ENCODE measurements at regions not wholly inside any gene's neighbourhood (a gene's known extent, or its start where the extent isn't known, plus 50 kb on each side); places are given as distances from the start of the nearest gene placed in this dataset.

- no peak for TF ChIP-seq AKNA (CRISPR knock-in tag; IDR thresholded peaks at IDR 0.05; ENCODE audit: borderline replicate concordance)
- no peak for TF ChIP-seq ZMAT5 (CRISPR knock-in tag; IDR thresholded peaks at IDR 0.05; ENCODE audit: borderline replicate concordance, low read depth)
- TF ChIP-seq ZFP82 (CRISPR knock-in tag; IDR thresholded peaks at IDR 0.05; ENCODE audit: borderline replicate concordance): no peak
- no peak for TF ChIP-seq MTF2 (CRISPR knock-in tag; IDR thresholded peaks at IDR 0.05; ENCODE audit: borderline replicate concordance)
- no peak for TF ChIP-seq NR2C2 (CRISPR knock-in tag; IDR thresholded peaks at IDR 0.05; ENCODE audit: borderline replicate concordance)
These were observed 166.2 kb upstream of the MEIS1 start (continued) for GRCh38 chr2:66268756-66269155.

GRCh38 chr2:66264354-66264753 lies 170.6 kb upstream of the MEIS1 start:
- Histone ChIP-seq H4K20me1 (ENCODE audit: insufficient read depth, low read length) (no peaks in the 10 kb centered on the region), H3K4me3 (replicated peaks in 1 of 3; ENCODE audit: insufficient read depth in 1 of 3, low read depth in 2 of 3, low read length in 3 of 3) (no peak overlapping the region), H3K79me2 (ENCODE audit: insufficient read depth, low read length) (no peaks in the 10 kb centered on the region), H3K4me2 (ENCODE audit: low read depth, low read length) (no peak overlapping the region), H3K4me1 (ENCODE audit: insufficient read depth, low read length) (peaks cover 8% of the 10 kb centered on the region), H3K27me3 (ENCODE audit: control insufficient read depth in 1 of 2, insufficient read depth in 2 of 2, low read length in 2 of 2) (0 out of 5 replicates have a peak, but pooled peaks cover 0 to 1% of the 10 kb centered on the region in 2 experiments), H3K9ac (ENCODE audit: insufficient read depth, low read depth, low read length) (no peak overlapping the region), H3K9me3 (ENCODE audit: low read length) (no peaks in the 10 kb centered on the region), H2AFZ (ENCODE audit: low read length) (no peak overlapping the region), H3K36me3 (replicated peaks in 1 of 2; ENCODE audit: control insufficient read depth in 1 of 2, insufficient read depth in 2 of 2, low read length in 2 of 2) (no peaks in the 10 kb centered on the region), H3K27ac (ENCODE audit: extremely low read length, insufficient read depth, low read length) (no peak overlapping the region)
- ChIA-PET CTCF (ENCODE audit: low intra/inter-chr PET ratio, low total read pairs) (no interaction called here), POLR2A (no interaction called here)
- WGBS (ENCODE audit: low lambda C conversion rate): 8% methylated on average over 3 of the region's 3 CpGs
- DNase-seq (ENCODE audit: low spot score): no peak
- no peak for FAIRE-seq
- no peak for ATAC-seq
- intact Hi-C loops (cut with micrococcal nuclease; ENCODE audit: unreplicated experiment): no loop called here
- in situ Hi-C loops (cut with HindIII; ENCODE audit: extremely low pct_ligation_motif_present, low pct_unique_long_range_greater_than_20kb): no loop called here
- BruUV-seq (replicated peaks): no TSS peak
- TF ChIP-seq GZF1 (CRISPR knock-in tag; IDR thresholded peaks at IDR 0.05): no peak
- TF ChIP-seq SRF (IDR thresholded peaks at IDR 0.05; ENCODE audit: low read depth, low read length): no peak
- no peak for TF ChIP-seq NR0B2 (CRISPR knock-in tag; IDR thresholded peaks at IDR 0.05)
- TF ChIP-seq RAD21 (CRISPR knock-in tag; IDR thresholded peaks at IDR 0.05): no peak
- no peak for TF ChIP-seq ZFP36 (IDR thresholded peaks at IDR 0.05; ENCODE audit: borderline replicate concordance, low read depth, low read length, partially characterized antibody)
- TF ChIP-seq ZNF670 (CRISPR knock-in tag; IDR thresholded peaks at IDR 0.05; ENCODE audit: borderline replicate concordance): no peak
- no peak for TF ChIP-seq IRF1 (CRISPR knock-in tag; IDR thresholded peaks at IDR 0.05; ENCODE audit: low read depth)
- no peak for TF ChIP-seq SPEN (CRISPR knock-in tag; IDR thresholded peaks at IDR 0.05; ENCODE audit: low read depth)
- no peak for TF ChIP-seq PRDM4 (CRISPR knock-in tag; IDR thresholded peaks at IDR 0.05; ENCODE audit: borderline replicate concordance)
- TF ChIP-seq ZNF317 (CRISPR knock-in tag; IDR thresholded peaks at IDR 0.05): no peak
